Activated CD8-positive, alpha-beta T cell treated with anti-CD3 and anti-CD28 coated beads for 36 hours (primary cell): ENCODE measurements at regions not wholly inside any gene's neighbourhood (a gene's known extent, or its start where the extent isn't known, plus 50 kb on each side); places are given as distances from the start of the nearest gene placed in this dataset.
"Not testable (repeated sequence)": the region's sequence is repeated elsewhere in the genome, so short reads cannot be mapped to it uniquely, and the experiment has no call there.

Experiments
- ATAC-seq: fragments of 200-7000 bp; cut with Tn5 transposase; one replicate; pipeline ENCODE4 v1.10.0; 2021; ENCODE audit warnings: mild to moderate bottlenecking, moderate library complexity
- CTCF ChIA-PET: fragments of 350-600 bp; sonication (Branson Sonifier 250); formaldehyde crosslinking; loops from one replicate; lab custom pipeline; 2021; ENCODE audit warnings: antibody characterized with exemption; lab: Charles Lee
- POLR2A ChIA-PET: fragments of 350-600 bp; sonication (Branson Sonifier 250); formaldehyde crosslinking; loops from one replicate; lab custom pipeline; 2021; ENCODE audit warnings: antibody characterized with exemption; lab: Charles Lee
- DNase-seq: peaks from one replicate; pipeline ENCODE4 v3.0.0-alpha.2; 2020
- H3K27ac Mint-ChIP-seq: one replicate; pipeline ENCODE4 v1.8.0; 2021; ENCODE audit warnings: mild to moderate bottlenecking, mixed read lengths
- H3K27me3 Mint-ChIP-seq: one replicate; pipeline ENCODE4 v1.8.0; 2021; ENCODE audit warnings: mixed read lengths
- H3K36me3 Mint-ChIP-seq: one replicate; pipeline ENCODE4 v1.8.0; 2021; ENCODE audit warnings: low read depth, mixed read lengths
- H3K4me1 Mint-ChIP-seq: one replicate; pipeline ENCODE4 v1.8.0; 2021; ENCODE audit warnings: low read depth, mixed read lengths
- H3K4me3 Mint-ChIP-seq: one replicate; pipeline ENCODE4 v1.8.0; 2021; ENCODE audit warnings: mild to moderate bottlenecking, moderate library complexity, mixed read lengths
- H3K9me3 Mint-ChIP-seq: one replicate; pipeline ENCODE4 v1.8.0; 2021; ENCODE audit warnings: mixed read lengths
- CTCF ChIP-seq: fragments of 200-600 bp; IDR thresholded peaks from one replicate; pipeline ENCODE4 v1.8.0; 2022; ENCODE audit warnings: antibody characterized with exemption, mild to moderate bottlenecking
- intact Hi-C: fragments of 100-400 bp; cut with micrococcal nuclease; formaldehyde crosslinking; loops from one replicate; pipeline ENCODE4 v1.10.0; 2022

- TF ChIP-seq CTCF: peak; percentile 15
- Mint-ChIP-seq H3K4me3 (no peak overlapping the region), H3K27ac (no peak overlapping the region), H3K9me3 (peaks cover 1% of the 10 kb centered on the region), H3K4me1 (no peaks in the 10 kb centered on the region), H3K36me3 (no peaks in the 10 kb centered on the region), H3K27me3 (peaks cover 4% of the 10 kb centered on the region)
- POLR2A ChIA-PET: interaction anchor here (0.5 to 0.6 kb wide), 2 partner anchors 9 to 765 kb away, joined by 3 to 8 read pairs; no protein-coding TSS in a partner anchor
- intact Hi-C loops: no loop called here
- DNase-seq (no peak), ATAC-seq (no peak)
- CTCF ChIA-PET: interaction anchor here (1.0 to 1.2 kb wide), 2 partner anchors 135 to 297 kb away, joined by 4 read pairs; no protein-coding TSS in a partner anchor
These were observed 55.1 kb downstream of the RBMXL2 start for GRCh38 chr11:7143908-7144307.

GRCh38 chr11:7150104-7150503 lies 61.3 kb downstream of the RBMXL2 start:
- CTCF ChIA-PET, ATAC-seq, DNase-seq, H3K4me3 Mint-ChIP-seq, intact Hi-C loops, POLR2A ChIA-PET, H3K36me3 Mint-ChIP-seq, H3K27ac Mint-ChIP-seq, H3K27me3 Mint-ChIP-seq, H3K4me1 Mint-ChIP-seq, H3K9me3 Mint-ChIP-seq: not testable (repeated sequence)

GRCh38 chr11:7154881-7155361 lies 66.1 kb downstream of the RBMXL2 start:
- ChIA-PET CTCF (no interaction called here), POLR2A (no interaction called here)
- H3K9me3 Mint-ChIP-seq: no peaks in the 10 kb centered on the region
- intact Hi-C loops: no loop called here
- peaks cover 7% of the 10 kb centered on the region for H3K27me3 Mint-ChIP-seq
- H3K27ac Mint-ChIP-seq: no peak overlapping the region
- H3K4me3 Mint-ChIP-seq: no peak overlapping the region
- ATAC-seq (no peak), DNase-seq (no peak)
- TF ChIP-seq CTCF: no peak
- H3K36me3 Mint-ChIP-seq: no peaks in the 10 kb centered on the region
- H3K4me1 Mint-ChIP-seq: no peaks in the 10 kb centered on the region

DNA sequence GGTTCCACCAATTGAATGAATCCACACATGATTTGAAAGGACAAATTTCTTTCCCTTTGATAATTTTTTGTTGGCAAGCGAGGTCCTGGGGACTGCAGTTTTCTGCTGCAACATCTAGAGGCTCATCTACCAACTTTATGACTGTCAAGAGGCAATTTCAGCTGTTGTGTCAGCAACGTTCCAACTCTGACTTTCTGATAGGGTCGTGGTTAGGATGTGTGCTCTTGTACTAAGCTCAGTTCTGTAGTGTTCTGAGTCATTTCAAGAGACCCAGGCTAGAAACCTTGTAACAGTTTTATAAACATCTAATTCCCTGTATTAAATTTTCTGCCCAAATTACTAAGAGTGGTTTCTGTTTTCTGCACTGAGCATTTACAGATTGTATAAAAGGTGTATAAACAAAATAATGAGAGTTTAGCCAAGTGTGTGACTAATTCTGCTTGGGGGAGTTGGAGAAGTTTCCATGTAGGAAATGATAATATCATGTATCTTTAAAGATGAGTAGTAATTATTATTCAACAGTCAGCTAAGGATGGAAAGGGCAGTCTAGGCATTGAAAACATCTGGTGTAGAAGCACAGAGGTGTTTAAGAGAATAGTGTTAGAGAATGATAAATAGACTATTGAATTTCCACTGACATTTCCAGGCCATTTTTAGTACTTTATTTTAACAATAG lies 72.2 kb downstream of the RBMXL2 start:
- Mint-ChIP-seq H3K9me3 (no peaks in the 10 kb centered on the region), H3K36me3 (no peaks in the 10 kb centered on the region), H3K27me3 (peaks cover 7% of the 10 kb centered on the region), H3K4me1 (peaks cover 3% of the 10 kb centered on the region), H3K4me3 (no peak overlapping the region), H3K27ac (no peak overlapping the region)
- intact Hi-C loops: no loop called here
- TF ChIP-seq CTCF: no peak
- peak; percentile 70 for ATAC-seq
- peak; percentile 2 for DNase-seq
- ChIA-PET POLR2A (no interaction called here), CTCF (no interaction called here)

DNA sequence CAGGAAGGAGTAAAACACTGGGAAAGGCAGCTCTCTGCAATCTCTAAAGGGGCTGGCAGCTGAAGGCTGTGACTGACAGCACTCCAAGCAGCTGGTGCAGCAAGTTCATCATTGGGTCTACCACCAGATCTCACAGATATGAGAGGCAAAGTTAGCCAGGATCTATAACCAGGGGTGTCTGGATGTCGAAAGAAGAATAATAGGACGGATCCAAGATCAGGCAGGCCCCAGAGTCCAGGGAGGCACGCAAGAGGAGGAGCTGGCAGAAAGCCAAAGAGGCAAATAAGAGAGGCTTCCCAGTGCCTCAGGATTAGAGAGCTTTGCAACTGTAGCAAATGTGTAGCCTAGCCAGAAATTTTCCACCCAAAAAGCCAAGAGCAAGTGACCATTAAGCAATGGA lies 77.1 kb downstream of the RBMXL2 start:
- Mint-ChIP-seq H3K27ac (no peak overlapping the region), H3K9me3 (no peaks in the 10 kb centered on the region), H3K4me3 (no peak overlapping the region), H3K27me3 (peaks cover 2% of the 10 kb centered on the region), H3K4me1 (peaks cover 3% of the 10 kb centered on the region), H3K36me3 (no peaks in the 10 kb centered on the region)
- intact Hi-C loops: no loop called here
- ChIA-PET CTCF (no interaction called here), POLR2A (no interaction called here)
- no peak for TF ChIP-seq CTCF
- DNase-seq: no peak
- ATAC-seq: no peak
